MM.1S (cell line): ENCODE measurements at regions not wholly inside any gene's neighbourhood (a gene's known extent, or its start where the extent isn't known, plus 50 kb on each side); places are given as distances from the start of the nearest gene placed in this dataset.

ENCODE experiments used
- CTCF ChIP-seq: fragments of 300-600 bp; sonication (generic); IDR thresholded peaks from 2 replicates; pipeline ENCODE4 v1.5.1; 2016; ENCODE audit warnings: antibody characterized with exemption, low read length, mixed read lengths
- EZH2 ChIP-seq: fragments of 300-600 bp; sonication (generic); optimal IDR thresholded peaks from 2 replicates; pipeline ENCODE3; 2017; ENCODE audit warnings: low read depth, mild to moderate bottlenecking, antibody characterized with exemption, low read length, mixed read lengths
- EZH2phosphoT487 ChIP-seq: fragments of 300-600 bp; sonication (generic); IDR thresholded peaks from 2 replicates; pipeline ENCODE4 v1.6.1; 2018; ENCODE audit warnings: antibody characterized with exemption, low read length

- no peak for TF ChIP-seq EZH2phosphoT487
- no peak for TF ChIP-seq CTCF
- TF ChIP-seq EZH2 = no peak
These were observed 367.6 kb downstream of the HGF start for GRCh38 chr7:81402227-81402626.
